GM18861 (cell line): ENCODE measurements at regions not wholly inside any gene's neighbourhood (a gene's known extent, or its start where the extent isn't known, plus 50 kb on each side); places are given as distances from the start of the nearest gene placed in this dataset.
"Not testable (repeated sequence)": the region's sequence is repeated elsewhere in the genome, so short reads cannot be mapped to it uniquely, and the experiment has no call there.

Experiments
- ATAC-seq: cut with Tn5 transposase; IDR thresholded peaks from one replicate; pipeline ENCODE4 v1.9.1; 2021; ENCODE audit not compliant: unreplicated experiment

- no peak for ATAC-seq
These were observed 107.3 kb upstream of the POU3F1 start for GRCh38 chr1:38153778-38154470.

- ATAC-seq: no peak
These were observed 106.6 kb upstream of the POU3F1 start for GRCh38 chr1:38153066-38153777.

GRCh38 chr1:38152351-38153065, 105.9 kb upstream of the POU3F1 start:
- ATAC-seq: peak; percentile 50

GRCh38 chr1:38151399-38151798, 104.8 kb upstream of the POU3F1 start:
- ATAC-seq: no peak

GRCh38 chr1:38146079-38146478, 99.5 kb upstream of the POU3F1 start:
- not testable (repeated sequence) for ATAC-seq

GRCh38 chr1:38142606-38143005, 96.0 kb upstream of the POU3F1 start:
- ATAC-seq: no peak

- ATAC-seq: no peak
These were observed 94.9 kb upstream of the POU3F1 start for GRCh38 chr1:38141483-38141882.

GRCh38 chr1:38139738-38140487, 93.3 kb upstream of the POU3F1 start:
- ATAC-seq: no peak

- ATAC-seq: no peak
These were observed 92.1 kb upstream of the POU3F1 start for GRCh38 chr1:38138498-38139233.

GRCh38 chr1:38137164-38137563, 90.6 kb upstream of the POU3F1 start:
- no peak for ATAC-seq

GRCh38 chr1:38135625-38136414, 89.2 kb upstream of the POU3F1 start:
- ATAC-seq: no peak

GRCh38 chr1:38134294-38134755, 87.7 kb upstream of the POU3F1 start:
- ATAC-seq: no peak

GRCh38 chr1:38133756-38134155, 87.2 kb upstream of the POU3F1 start:
- ATAC-seq: no peak

GRCh38 chr1:38133304-38133703, 86.7 kb upstream of the POU3F1 start:
- no peak for ATAC-seq

GRCh38 chr1:38132681-38133080, 86.1 kb upstream of the POU3F1 start:
- ATAC-seq: no peak

GRCh38 chr1:38131024-38131585, 84.5 kb upstream of the POU3F1 start:
- no peak for ATAC-seq

GRCh38 chr1:38129971-38130370, 83.4 kb upstream of the POU3F1 start:
- no peak for ATAC-seq

- ATAC-seq: no peak
These were observed 82.9 kb upstream of the POU3F1 start for GRCh38 chr1:38129473-38129872.

GRCh38 chr1:38128926-38129453, 82.4 kb upstream of the POU3F1 start:
- ATAC-seq: no peak
